ENCODE measurements at regions not wholly inside any gene's neighbourhood (a gene's known extent, or its start where the extent isn't known, plus 50 kb on each side); places are given as distances from the start of the nearest gene placed in this dataset.
"Not testable (repeated sequence)": the region's sequence is repeated elsewhere in the genome, so short reads cannot be mapped to it uniquely, and the experiment has no call there.

DNA sequence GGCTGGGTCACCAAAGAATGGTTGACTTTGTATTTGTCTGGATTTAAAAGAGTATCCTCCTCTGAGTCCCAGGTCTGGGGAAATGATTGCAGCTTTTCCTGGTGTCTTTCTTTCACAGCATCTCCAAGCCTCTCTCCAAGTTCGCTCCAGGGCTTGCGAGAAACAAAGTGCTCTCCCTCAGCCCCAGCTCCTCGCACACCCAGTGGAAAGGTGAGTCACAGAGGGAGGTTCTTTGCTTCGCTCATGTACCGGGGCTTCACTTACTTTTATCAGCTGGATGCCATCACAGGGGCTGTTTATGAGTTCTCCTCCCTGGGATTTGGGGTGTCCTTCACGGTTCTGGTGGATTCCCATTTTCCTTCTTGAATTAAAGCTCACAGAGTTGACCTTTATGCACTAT, 252.2 kb upstream of the PLPP4 start:
- DNase-seq (ENCODE audit: low spot score) = no peak

GRCh38 chr10:120205368-120206018, 251.5 kb upstream of the PLPP4 start:
- DNase-seq (ENCODE audit: low spot score) = no peak

GRCh38 chr10:120208488-120208887, 248.5 kb upstream of the PLPP4 start:
- no peak for DNase-seq (ENCODE audit: low spot score)

DNA sequence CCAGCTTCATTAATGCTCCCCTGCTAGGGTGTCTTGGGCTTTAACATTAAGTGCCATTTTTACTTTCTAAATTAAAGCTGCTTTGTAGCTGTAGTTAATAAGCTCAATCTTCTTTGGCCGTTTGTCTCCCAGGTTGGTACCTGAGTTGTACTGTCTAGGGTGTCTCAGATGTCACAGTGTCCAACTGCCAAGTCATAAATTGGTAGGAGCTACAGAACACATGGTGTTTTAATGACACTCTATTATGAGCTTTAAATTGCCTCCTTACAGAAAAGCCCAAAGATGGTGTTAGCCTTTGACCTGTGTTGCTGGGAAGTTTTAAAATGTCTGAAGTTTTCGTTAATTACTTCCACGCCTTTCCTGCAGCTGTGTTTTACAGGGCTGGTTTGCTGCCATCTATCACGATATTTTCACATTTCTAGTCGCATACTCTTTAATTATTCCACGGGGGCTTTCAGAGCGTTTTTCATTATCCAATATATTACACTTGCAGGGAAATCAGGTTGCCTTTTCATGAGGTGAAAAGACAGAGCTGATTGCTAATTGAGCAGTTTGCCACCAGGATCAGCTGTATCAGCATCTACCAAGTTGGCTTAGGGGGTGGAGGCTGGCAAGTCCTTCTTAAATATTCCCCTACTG, 247.8 kb upstream of the PLPP4 start:
- no peak for DNase-seq (ENCODE audit: low spot score)

DNA sequence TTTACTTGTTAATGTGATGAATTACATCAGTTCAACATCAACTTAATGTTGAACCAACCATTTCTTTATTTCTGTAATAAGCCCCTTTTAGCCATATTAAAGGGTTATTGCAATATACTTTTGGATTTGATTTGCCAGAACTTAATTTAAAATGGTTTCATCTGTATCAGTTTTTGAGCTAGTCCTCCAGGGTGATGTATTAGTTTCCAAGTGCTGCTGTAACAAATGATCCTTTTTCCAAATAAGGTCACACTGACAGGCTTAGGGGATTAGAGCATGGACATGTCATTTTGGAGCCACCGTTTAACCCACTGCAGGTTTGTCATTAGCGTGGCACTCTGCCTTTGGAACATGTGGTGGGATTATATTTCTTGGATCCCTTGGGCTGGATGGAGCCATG, 244.8 kb upstream of the PLPP4 start:
- DNase-seq (ENCODE audit: low spot score) = no peak

DNA sequence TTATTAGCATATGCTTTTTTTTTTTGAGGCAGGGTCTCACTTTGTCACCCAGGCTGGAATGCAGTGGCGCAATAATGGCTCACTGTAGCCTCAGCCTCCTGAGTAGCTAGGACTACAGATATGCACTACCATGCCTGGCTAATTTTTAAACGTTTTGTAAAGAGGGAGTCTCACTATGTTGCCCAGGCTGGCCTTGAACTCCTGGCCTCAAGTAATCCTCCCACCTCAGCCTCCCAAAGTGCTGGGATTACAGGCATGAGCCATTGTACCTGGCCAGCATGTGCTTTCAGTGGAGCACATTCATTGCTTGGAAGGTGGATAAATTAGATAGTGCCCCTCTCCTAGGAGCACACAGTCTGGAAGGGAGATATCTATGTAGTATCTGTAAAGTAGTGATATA, 243.7 kb upstream of the PLPP4 start:
- not testable (repeated sequence) for DNase-seq (ENCODE audit: low spot score)

GRCh38 chr10:120217736-120218135, 239.3 kb upstream of the PLPP4 start:
- DNase-seq (ENCODE audit: low spot score) = no peak

DNA sequence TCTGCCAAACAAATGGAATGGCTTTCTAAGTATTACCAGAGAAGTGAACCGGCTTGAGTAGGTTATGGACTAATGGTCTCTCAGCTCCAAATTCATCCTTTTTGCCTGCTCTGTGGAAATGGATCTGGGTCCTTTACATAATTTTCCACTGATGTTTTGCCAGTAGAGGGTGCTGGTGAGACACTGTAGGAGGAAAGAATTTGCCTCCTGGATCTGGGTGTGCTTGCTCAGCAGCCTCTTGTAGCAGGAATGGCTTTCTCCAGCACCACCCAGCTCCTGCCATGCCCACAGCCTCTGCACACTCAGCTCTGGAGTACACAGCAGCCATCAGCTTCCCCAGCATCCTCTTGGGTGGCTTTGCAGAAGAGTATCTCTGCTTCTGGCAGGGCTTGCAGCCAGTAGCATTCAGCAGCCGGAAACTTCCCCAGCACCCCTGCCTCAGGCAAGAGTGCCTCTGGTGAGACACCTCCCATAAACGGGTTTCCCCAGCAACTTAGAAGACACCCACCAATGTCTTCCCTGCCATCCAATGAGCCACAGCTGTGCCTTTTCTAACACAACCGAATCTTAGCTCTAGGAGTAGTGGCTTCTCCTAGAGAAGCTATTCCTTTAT, 235.0 kb upstream of the PLPP4 start:
- no peak for DNase-seq (ENCODE audit: low spot score)

DNA sequence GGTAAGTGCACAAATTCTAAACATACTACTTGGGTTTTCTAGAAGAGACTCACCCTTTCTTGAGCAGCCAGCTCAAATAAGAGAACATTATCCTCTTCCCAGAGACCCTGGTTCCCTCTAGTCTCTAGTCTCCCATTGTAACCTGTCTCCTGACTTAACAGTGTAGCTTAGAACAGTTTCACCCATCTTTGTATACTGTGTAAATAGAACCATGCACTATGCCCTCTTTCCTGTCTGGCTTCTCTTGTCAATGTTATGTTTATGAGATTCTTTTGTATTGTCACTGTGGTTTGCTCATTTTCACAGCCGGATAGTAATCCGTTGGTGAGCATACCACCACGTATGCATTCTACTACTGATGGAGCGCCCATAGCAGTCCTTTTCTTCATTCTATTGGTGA, 227.4 kb upstream of the PLPP4 start:
- DNase-seq (ENCODE audit: low spot score) = no peak

GRCh38 chr10:120239695-120240094, 217.3 kb upstream of the PLPP4 start:
- not testable (repeated sequence) for DNase-seq (ENCODE audit: low spot score)

- DNase-seq (ENCODE audit: low spot score) = no peak
Observed at GRCh38 chr10:120251821-120252442, 205.1 kb upstream of the PLPP4 start.

GRCh38 chr10:120253131-120253530, 203.9 kb upstream of the PLPP4 start:
- DNase-seq (ENCODE audit: low spot score) = no peak

DNA sequence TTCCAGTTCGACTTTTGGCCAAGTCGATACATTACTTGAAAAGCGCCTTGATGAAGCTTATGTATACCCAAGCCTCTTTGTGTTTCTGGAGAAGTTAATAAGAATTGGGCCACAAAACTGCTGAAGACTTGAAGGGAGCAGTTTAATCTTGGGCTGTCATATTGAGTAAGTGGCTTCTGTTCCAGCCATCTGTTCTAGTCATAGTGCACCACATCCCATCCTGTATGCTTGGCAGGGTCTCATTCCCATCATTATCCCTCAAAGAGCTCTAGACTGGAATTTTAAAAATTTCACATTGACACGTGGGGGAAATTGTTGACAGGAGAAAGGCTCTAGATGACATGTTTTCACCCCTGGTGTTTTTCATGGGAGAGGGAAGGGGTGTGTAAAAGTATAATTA, 196.6 kb upstream of the PLPP4 start:
- DNase-seq (ENCODE audit: low spot score) = no peak

GRCh38 chr10:120262857-120263547, 194.0 kb upstream of the PLPP4 start:
- DNase-seq (ENCODE audit: low spot score) = no peak

GRCh38 chr10:120266022-120266421, 191.0 kb upstream of the PLPP4 start:
- DNase-seq (ENCODE audit: low spot score) = no peak

- DNase-seq (ENCODE audit: low spot score) = no peak
Observed at GRCh38 chr10:120270906-120271305, 186.1 kb upstream of the PLPP4 start.

DNA sequence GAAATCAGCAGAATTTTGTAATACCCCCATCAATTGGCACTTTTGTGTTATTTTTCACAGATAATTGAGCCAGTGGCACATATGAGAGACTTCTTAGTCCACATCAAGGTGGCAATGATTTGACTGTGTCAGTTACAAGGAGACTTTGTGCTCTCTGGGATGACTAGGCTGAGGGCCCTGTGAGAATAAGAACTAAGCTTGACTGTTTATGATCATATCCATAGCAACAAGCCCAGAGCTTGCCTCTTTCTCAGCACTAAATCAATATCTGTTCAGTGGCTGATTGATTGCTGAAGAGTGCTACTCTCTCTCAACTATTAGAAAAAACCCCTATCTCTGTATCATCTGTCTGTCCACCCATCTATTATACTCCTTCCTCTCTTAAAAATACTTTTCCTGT, 185.3 kb upstream of the PLPP4 start:
- DNase-seq (ENCODE audit: low spot score) = no peak

DNA sequence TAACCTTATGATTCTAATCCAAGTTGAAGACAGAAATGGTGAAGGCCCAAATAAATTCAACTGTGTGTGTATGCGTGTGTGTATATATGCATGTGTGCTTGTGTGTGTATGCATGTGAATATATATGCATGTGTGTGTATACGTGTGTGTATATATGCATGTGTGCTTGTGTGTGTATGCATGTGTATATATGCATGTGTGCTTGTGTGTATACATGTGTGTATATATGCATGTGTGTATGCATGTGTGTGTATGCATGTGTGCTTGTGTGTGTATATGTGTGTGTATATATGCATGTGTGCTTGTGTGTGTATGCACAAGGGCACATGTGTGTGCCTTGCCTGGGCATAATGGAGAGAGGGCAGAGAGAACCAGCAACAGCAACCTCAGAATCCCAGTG, 184.7 kb upstream of the PLPP4 start:
- DNase-seq (ENCODE audit: low spot score) = no peak

DNA sequence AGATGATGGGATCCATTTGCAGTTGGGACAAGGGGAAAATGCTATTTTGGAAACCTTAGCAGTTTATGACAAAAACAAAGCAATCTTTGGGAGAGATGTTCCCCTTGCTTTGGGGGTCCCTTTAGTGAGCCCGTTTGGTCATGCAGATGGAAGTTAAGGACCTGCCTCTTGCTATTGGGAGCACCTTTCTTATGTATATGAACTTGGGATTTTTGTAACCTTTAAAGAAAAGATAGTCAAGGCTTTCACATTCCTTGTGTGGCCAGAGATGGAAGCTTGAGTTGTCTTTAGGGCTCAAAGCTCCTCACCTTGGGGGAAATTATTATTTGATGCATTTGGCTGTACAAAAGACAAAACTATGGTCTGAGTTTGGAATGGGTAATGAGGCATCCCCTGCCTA, 179.0 kb upstream of the PLPP4 start:
- DNase-seq (ENCODE audit: low spot score) = no peak

- DNase-seq (ENCODE audit: low spot score) = no peak
Observed at GRCh38 chr10:120279196-120279595, 177.8 kb upstream of the PLPP4 start.

DNA sequence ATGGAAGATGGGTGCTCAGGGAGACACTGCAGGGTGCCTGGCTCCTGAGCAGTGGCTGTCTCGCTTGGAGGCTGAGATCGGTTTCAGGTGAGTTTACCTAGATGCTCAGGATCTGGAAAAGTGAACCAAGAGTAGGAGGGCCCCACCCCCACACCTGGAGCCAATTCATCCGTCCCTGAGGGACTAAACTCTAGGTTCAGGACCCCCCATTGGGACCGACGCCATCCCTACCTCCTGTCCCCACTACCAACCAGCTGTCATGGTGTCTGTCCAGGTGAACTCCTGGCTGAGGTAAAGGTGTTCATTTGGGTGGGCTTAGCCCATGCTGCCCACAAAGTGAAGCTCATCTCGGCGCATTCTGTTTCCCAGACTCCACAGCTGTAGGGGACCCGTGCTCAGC, 174.6 kb upstream of the PLPP4 start:
- no peak for DNase-seq (ENCODE audit: low spot score)

- no peak for DNase-seq (ENCODE audit: low spot score)
Observed at GRCh38 chr10:120282846-120283492, 174.1 kb upstream of the PLPP4 start.
